ENCODE measurements at regions not wholly inside any gene's neighbourhood (a gene's known extent, or its start where the extent isn't known, plus 50 kb on each side); places are given as distances from the start of the nearest gene placed in this dataset.

DNA sequence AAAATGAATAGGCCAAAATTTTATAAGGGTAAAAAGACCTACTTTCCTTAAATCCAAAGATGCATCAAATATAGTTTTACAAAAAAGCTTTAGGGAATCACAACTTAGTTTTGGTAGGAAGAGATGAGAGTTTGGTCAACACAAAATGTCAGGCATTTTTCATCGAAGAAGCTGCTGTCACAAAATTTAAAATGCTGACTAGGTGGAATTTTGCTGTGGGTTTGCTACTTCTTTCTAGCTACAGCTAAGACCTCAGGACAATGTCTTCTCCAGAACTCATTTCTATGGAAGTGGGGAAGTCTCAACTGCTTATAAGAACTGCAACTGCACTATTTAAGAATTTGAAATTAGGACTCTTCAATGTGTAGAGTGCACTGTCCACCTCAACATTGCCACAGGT lies 351.1 kb downstream of the HAO1 start:
- no peaks in the 10 kb centered on the region for H3K9me3 ChIP-seq
- no peak for DNase-seq (ENCODE audit: low spot score)
- WGBS: 100% methylated on average over 1 of the region's 1 CpG
- TF ChIP-seq, protein P1, sequence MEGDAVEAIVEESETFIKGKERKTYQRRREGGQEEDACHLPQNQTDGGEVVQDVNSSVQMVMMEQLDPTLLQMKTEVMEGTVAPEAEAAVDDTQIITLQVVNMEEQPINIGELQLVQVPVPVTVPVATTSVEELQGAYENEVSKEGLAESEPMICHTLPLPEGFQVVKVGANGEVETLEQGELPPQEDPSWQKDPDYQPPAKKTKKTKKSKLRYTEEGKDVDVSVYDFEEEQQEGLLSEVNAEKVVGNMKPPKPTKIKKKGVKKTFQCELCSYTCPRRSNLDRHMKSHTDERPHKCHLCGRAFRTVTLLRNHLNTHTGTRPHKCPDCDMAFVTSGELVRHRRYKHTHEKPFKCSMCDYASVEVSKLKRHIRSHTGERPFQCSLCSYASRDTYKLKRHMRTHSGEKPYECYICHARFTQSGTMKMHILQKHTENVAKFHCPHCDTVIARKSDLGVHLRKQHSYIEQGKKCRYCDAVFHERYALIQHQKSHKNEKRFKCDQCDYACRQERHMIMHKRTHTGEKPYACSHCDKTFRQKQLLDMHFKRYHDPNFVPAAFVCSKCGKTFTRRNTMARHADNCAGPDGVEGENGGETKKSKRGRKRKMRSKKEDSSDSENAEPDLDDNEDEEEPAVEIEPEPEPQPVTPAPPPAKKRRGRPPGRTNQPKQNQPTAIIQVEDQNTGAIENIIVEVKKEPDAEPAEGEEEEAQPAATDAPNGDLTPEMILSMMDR (IDR thresholded peaks at IDR 0.05): no peak
- TF ChIP-seq POLR2A (IDR thresholded peaks at IDR 0.05): no peak
- TF ChIP-seq POLR2AphosphoS5 (IDR thresholded peaks at IDR 0.05): no peak
- intact Hi-C loops (cut with DNase I): no loop called here
- H3K4me1 ChIP-seq (replicated peaks): no peaks in the 10 kb centered on the region
- H3K27ac ChIP-seq: no peak overlapping the region
- no peaks in the 10 kb centered on the region for H3K27me3 ChIP-seq (replicated peaks; ENCODE audit: insufficient read depth)
- H3K4me3 ChIP-seq: no peak overlapping the region
- no peaks in the 10 kb centered on the region for H3K36me3 ChIP-seq

DNA sequence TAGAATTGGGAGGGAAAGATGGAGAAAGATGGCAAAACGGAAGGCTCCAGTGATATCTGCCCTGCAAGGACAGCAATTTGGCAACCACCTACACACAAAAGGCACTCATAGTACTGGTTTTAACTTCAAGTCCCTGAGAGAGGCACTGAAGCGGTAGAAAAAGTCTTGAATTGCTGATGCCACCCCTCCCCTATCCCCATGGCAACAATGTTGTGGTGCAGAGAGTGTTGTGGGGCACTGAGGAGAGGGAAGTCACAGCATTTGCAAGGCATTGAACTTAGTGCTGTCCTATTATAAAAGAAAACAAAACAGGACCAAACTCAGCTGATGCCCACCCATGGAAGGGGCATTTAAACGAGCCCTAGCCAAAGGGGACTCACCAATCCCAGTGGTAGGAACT lies 343.7 kb downstream of the HAO1 start:
- 67% methylated on average over 3 of the region's 3 CpGs for WGBS
- no peaks in the 10 kb centered on the region for H3K27me3 ChIP-seq (replicated peaks; ENCODE audit: insufficient read depth)
- no peak for DNase-seq (ENCODE audit: low spot score)
- TF ChIP-seq, protein P1 (IDR thresholded peaks at IDR 0.05): no peak
- no peaks in the 10 kb centered on the region for H3K9me3 ChIP-seq
- no peaks in the 10 kb centered on the region for H3K36me3 ChIP-seq
- no peaks in the 10 kb centered on the region for H3K4me1 ChIP-seq (replicated peaks)
- intact Hi-C loops (cut with DNase I): no loop called here
- H3K4me3 ChIP-seq: no peak overlapping the region
- no peak overlapping the region for H3K27ac ChIP-seq

DNA sequence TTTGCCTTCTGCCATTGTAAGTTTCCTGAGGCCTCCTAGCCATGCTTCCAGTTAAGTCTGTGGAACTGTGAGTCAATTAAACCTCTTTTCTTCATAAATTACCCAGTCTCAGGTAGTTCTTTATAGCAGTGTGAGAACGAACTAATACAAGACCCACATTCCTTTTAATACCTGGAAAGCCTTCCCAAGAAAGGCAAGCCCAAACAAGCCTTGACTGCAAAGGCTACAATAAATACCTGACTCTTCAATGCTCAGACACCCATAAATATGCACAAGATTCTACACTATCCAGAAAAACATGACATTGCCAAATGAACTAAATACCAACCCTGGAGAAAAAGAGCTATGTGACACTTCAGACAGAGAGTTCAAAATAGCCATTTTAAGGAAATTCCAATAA lies 338.8 kb downstream of the HAO1 start:
- 47% methylated on average over 1 of the region's 1 CpG for WGBS

DNA sequence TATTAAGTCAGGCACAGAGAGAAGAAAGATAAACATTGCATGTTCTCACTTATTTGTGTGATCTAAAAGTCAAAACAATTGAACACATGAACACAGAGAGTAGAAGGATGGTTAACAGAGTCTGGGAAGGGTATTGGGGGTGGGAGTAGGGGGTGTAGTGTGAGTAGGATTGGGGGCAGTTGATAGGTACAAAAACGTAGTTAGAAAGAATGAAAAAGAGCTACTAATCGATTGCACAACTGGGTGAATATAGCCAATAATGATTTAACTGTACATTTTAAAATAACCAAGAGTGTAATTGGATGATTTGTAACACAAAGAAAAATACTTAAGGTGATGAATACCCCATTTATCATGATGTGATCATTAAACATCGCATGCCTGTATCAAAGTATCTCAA lies 333.3 kb downstream of the HAO1 start:
- H3K27ac ChIP-seq: no peak overlapping the region
- H3K9me3 ChIP-seq: no peaks in the 10 kb centered on the region
- intact Hi-C loops (cut with DNase I): no loop called here
- TF ChIP-seq, protein P1 (IDR thresholded peaks at IDR 0.05): no peak
- no peak for TF ChIP-seq POLR2AphosphoS5 (IDR thresholded peaks at IDR 0.05)
- TF ChIP-seq POLR2A (IDR thresholded peaks at IDR 0.05): no peak
- no peaks in the 10 kb centered on the region for H3K27me3 ChIP-seq (replicated peaks; ENCODE audit: insufficient read depth)
- WGBS: 88% methylated on average over 3 of the region's 3 CpGs
- no peaks in the 10 kb centered on the region for H3K36me3 ChIP-seq
- no peak overlapping the region for H3K4me3 ChIP-seq
- no peaks in the 10 kb centered on the region for H3K4me1 ChIP-seq (replicated peaks)
- no peak for DNase-seq (ENCODE audit: low spot score)

More for the DNA sequence above, 338.8 kb downstream of the HAO1 start:
- H3K9me3 ChIP-seq: no peaks in the 10 kb centered on the region
- no peak for TF ChIP-seq POLR2A (IDR thresholded peaks at IDR 0.05)
- TF ChIP-seq, protein P1 (IDR thresholded peaks at IDR 0.05): no peak
- TF ChIP-seq POLR2AphosphoS5 (IDR thresholded peaks at IDR 0.05): no peak
- no peaks in the 10 kb centered on the region for H3K4me1 ChIP-seq (replicated peaks)
- H3K27me3 ChIP-seq (replicated peaks; ENCODE audit: insufficient read depth): no peaks in the 10 kb centered on the region
- intact Hi-C loops (cut with DNase I): no loop called here
- no peaks in the 10 kb centered on the region for H3K36me3 ChIP-seq
- no peak overlapping the region for H3K4me3 ChIP-seq
- no peak overlapping the region for H3K27ac ChIP-seq
- no peak for DNase-seq (ENCODE audit: low spot score)

DNA sequence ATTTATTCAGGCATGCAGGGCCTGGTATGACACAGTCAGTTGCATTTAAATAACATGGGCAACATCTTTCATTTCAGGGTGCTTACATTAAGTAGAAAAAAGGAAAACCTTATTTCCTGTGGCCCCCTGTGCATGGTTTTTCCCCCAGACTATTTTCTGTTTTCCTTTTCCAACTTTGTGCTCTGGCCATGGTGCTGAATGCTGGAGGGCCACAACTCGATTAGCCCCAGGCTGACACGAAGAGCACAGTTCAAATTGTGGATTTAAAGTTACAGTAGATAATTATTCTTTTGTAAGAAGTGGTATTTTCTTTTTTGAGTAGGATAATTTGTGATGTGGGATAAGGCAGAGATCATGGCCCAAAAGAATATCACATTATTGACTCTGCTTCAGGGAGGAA lies 332.0 kb downstream of the HAO1 start:
- no peak for DNase-seq (ENCODE audit: low spot score)
- intact Hi-C loops (cut with DNase I): no loop called here
- no peak for TF ChIP-seq POLR2AphosphoS5 (IDR thresholded peaks at IDR 0.05)
- no peak for TF ChIP-seq POLR2A (IDR thresholded peaks at IDR 0.05)
- TF ChIP-seq, protein P1 (IDR thresholded peaks at IDR 0.05): no peak
- Histone ChIP-seq H3K9me3 (no peaks in the 10 kb centered on the region), H3K4me1 (replicated peaks) (no peaks in the 10 kb centered on the region), H3K27me3 (replicated peaks; ENCODE audit: insufficient read depth) (no peaks in the 10 kb centered on the region), H3K36me3 (no peaks in the 10 kb centered on the region), H3K4me3 (no peak overlapping the region), H3K27ac (no peak overlapping the region)
- WGBS: 6% methylated on average over 2 of the region's 2 CpGs
